NT2/D1 (cell line): ENCODE measurements at regions not wholly inside any gene's neighbourhood (a gene's known extent, or its start where the extent isn't known, plus 50 kb on each side); places are given as distances from the start of the nearest gene placed in this dataset.

Experiments used
- SUZ12 ChIP-seq: IDR thresholded peaks from 2 replicates; pipeline ENCODE4 v1.6.1; 2011; ENCODE audit not compliant: insufficient read length, insufficient read depth; ENCODE audit errors: extremely low read depth
- YY1 ChIP-seq: IDR thresholded peaks from 2 replicates; pipeline ENCODE4 v1.6.1; 2011; ENCODE audit not compliant: insufficient read length, insufficient read depth

DNA sequence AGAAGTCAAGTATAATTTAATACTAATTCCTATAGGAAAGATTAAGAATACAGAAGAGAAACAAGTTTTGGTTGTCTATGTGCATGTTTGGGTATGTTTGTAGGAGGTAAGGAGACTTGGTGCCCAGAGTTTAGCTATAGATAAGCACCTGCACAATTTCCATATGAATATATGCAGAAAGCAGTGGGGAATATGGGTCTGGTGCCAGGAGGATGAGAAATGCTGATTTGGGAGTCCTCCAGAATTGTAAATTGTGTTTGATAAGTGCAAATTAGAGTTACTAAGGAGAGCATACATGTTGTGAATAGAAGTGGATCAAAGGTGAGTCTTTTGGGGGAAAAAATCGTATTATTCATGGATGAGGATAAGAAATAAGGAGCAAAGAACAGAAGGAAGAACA lies 653.1 kb downstream of the EFNA5 start:
- TF ChIP-seq YY1 = no peak
- TF ChIP-seq SUZ12 = no peak
